Right lung (tissue), 2 donors: ENCODE measurements at regions not wholly inside any gene's neighbourhood (a gene's known extent, or its start where the extent isn't known, plus 50 kb on each side); places are given as distances from the start of the nearest gene placed in this dataset.
A peak's percentile ranks its signal among the peaks of the same experiment; 100 is the strongest.
"Not testable (repeated sequence)": the region's sequence is repeated elsewhere in the genome, so short reads cannot be mapped to it uniquely, and the experiment has no call there.

Experiments used
- DNase-seq, 2 donors: peaks; one replicate each; pipeline ENCODE4 v3.0.0-alpha.2; 2013

- DNase-seq, result no peak
These were observed 207.3 kb upstream of the MAGEB2 start for GRCh38 chrX:30008031-30008430.

GRCh38 chrX:30010471-30010870, 204.9 kb upstream of the MAGEB2 start:
- no peak for DNase-seq

- no peak for DNase-seq
These were observed 199.9 kb upstream of the MAGEB2 start for GRCh38 chrX:30015440-30015839.

- no peak for DNase-seq
These were observed 187.7 kb upstream of the MAGEB2 start for GRCh38 chrX:30027636-30028035.

- not testable (repeated sequence) for DNase-seq
These were observed 179.0 kb upstream of the MAGEB2 start for GRCh38 chrX:30036406-30036805.

GRCh38 chrX:30039768-30040167, 175.6 kb upstream of the MAGEB2 start:
- no peak for DNase-seq

GRCh38 chrX:30060718-30061117, 154.6 kb upstream of the MAGEB2 start:
- peak in 1 of 2 donors; percentile 1 for DNase-seq

GRCh38 chrX:30065226-30065625, 150.1 kb upstream of the MAGEB2 start:
- DNase-seq, result no peak

GRCh38 chrX:30067677-30068076, 147.7 kb upstream of the MAGEB2 start:
- no peak for DNase-seq

GRCh38 chrX:30085571-30085970, 129.8 kb upstream of the MAGEB2 start:
- no peak for DNase-seq

- DNase-seq, result no peak
These were observed 103.9 kb upstream of the MAGEB2 start for GRCh38 chrX:30111431-30111830.

- DNase-seq, result no peak
These were observed 73.4 kb upstream of the MAGEB2 start for GRCh38 chrX:30141966-30142365.

GRCh38 chrX:30144221-30144620, 71.1 kb upstream of the MAGEB2 start:
- no peak for DNase-seq

- no peak for DNase-seq
These were observed 70.2 kb upstream of the MAGEB2 start for GRCh38 chrX:30144971-30145731.

GRCh38 chrX:30147996-30148643, 67.2 kb upstream of the MAGEB2 start:
- DNase-seq, result no peak

GRCh38 chrX:30149206-30149605, 66.2 kb upstream of the MAGEB2 start:
- DNase-seq, result not testable (repeated sequence)

GRCh38 chrX:30150196-30150895, 65.0 kb upstream of the MAGEB2 start:
- no peak for DNase-seq

- no peak for DNase-seq
These were observed 63.4 kb upstream of the MAGEB2 start for GRCh38 chrX:30151964-30152363.

GRCh38 chrX:30153175-30153880, 62.0 kb upstream of the MAGEB2 start:
- DNase-seq, result no peak

- no peak for DNase-seq
These were observed 61.5 kb upstream of the MAGEB2 start for GRCh38 chrX:30153881-30154260.

GRCh38 chrX:30156009-30156408, 59.4 kb upstream of the MAGEB2 start:
- no peak for DNase-seq

GRCh38 chrX:30156880-30157560, 58.3 kb upstream of the MAGEB2 start:
- DNase-seq, result no peak
